ENCODE measurements at regions not wholly inside any gene's neighbourhood (a gene's known extent, or its start where the extent isn't known, plus 50 kb on each side); places are given as distances from the start of the nearest gene placed in this dataset.

DNA sequence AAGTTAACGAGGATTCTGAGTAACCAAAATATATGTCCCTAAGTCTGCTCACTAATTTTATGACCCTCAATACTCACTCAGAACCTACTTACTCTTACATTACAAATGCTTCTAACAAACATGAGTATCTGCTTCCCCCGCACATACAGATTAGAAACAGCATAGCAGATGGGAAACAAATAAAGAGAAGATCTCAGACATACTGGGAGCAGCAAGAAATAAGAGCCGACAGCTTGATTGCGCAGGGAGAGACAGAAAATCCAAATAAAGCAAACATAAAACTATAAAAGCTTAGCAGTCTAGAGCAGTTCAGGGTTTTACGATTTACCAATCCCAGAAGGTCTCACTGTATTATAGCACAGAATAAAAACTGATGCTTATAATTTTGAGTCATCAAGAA, 89.1 kb upstream of the DBX1 start:
- no peaks in the 10 kb centered on the region for H3K9me3 ChIP-seq (ENCODE audit: control insufficient read depth in 4 of 4, low read length in 3 of 4)
- H3K9ac ChIP-seq (ENCODE audit: low read depth in 1 of 2, low read length in 2 of 2): no peak overlapping the region
- peaks cover 0 to 2% (median under 1%) of the 10 kb centered on the region in 4 donors for H3K27me3 ChIP-seq (ENCODE audit: control insufficient read depth in 4 of 4, insufficient read depth in 4 of 4, low read length in 3 of 4)
- DNase-seq (ENCODE audit: low spot score): no peak
- 63% methylated on average over 5 of the region's 5 CpGs for WGBS
- no peak overlapping the region for H3K4me3 ChIP-seq (ENCODE audit: low read depth in 1 of 3, low read length in 3 of 3)
- no peak overlapping the region for H3K27ac ChIP-seq (ENCODE audit: low read depth in 1 of 2, low read length in 2 of 2)
- H3K36me3 ChIP-seq (ENCODE audit: control insufficient read depth in 4 of 4, insufficient read depth in 3 of 4, low read depth in 1 of 4, low read length in 3 of 4): no peaks in the 10 kb centered on the region
- no peaks in the 10 kb centered on the region for H3K4me1 ChIP-seq (ENCODE audit: control insufficient read depth in 4 of 4, insufficient read depth in 4 of 4, low read length in 3 of 4)
- TF ChIP-seq HNF4A (conservative IDR thresholded peaks at IDR 0.05): no peak
- no peak for TF ChIP-seq GABPA (IDR thresholded peaks at IDR 0.05 in 1 of 2, conservative IDR thresholded peaks at IDR 0.05 in 1 of 2)
- TF ChIP-seq HNF4G (IDR thresholded peaks at IDR 0.05): no peak
- no peak for TF ChIP-seq RXRA (IDR thresholded peaks at IDR 0.05)

GRCh38 chr11:20248871-20249270, 88.6 kb upstream of the DBX1 start:
- DNase-seq (ENCODE audit: low spot score): no peak
- TF ChIP-seq NR2F2 (IDR thresholded peaks at IDR 0.05): no peak
- TF ChIP-seq SP1 (IDR thresholded peaks at IDR 0.05): no peak
- H3K4me3 ChIP-seq (ENCODE audit: low read depth in 1 of 3, low read length in 3 of 3): no peak overlapping the region
- H3K9me3 ChIP-seq (ENCODE audit: control insufficient read depth in 4 of 4, low read length in 3 of 4): no peaks in the 10 kb centered on the region
- H3K4me1 ChIP-seq (ENCODE audit: control insufficient read depth in 4 of 4, insufficient read depth in 4 of 4, low read length in 3 of 4): no peaks in the 10 kb centered on the region
- no peaks in the 10 kb centered on the region for H3K36me3 ChIP-seq (ENCODE audit: control insufficient read depth in 4 of 4, insufficient read depth in 3 of 4, low read depth in 1 of 4, low read length in 3 of 4)
- H3K9ac ChIP-seq (ENCODE audit: low read depth in 1 of 2, low read length in 2 of 2): no peak overlapping the region
- peaks cover 0 to 2% (median under 1%) of the 10 kb centered on the region in 4 donors for H3K27me3 ChIP-seq (ENCODE audit: control insufficient read depth in 4 of 4, insufficient read depth in 4 of 4, low read length in 3 of 4)
- WGBS: 62% methylated on average over 2 of the region's 2 CpGs
- H3K27ac ChIP-seq (ENCODE audit: low read depth in 1 of 2, low read length in 2 of 2): no peak overlapping the region

DNA sequence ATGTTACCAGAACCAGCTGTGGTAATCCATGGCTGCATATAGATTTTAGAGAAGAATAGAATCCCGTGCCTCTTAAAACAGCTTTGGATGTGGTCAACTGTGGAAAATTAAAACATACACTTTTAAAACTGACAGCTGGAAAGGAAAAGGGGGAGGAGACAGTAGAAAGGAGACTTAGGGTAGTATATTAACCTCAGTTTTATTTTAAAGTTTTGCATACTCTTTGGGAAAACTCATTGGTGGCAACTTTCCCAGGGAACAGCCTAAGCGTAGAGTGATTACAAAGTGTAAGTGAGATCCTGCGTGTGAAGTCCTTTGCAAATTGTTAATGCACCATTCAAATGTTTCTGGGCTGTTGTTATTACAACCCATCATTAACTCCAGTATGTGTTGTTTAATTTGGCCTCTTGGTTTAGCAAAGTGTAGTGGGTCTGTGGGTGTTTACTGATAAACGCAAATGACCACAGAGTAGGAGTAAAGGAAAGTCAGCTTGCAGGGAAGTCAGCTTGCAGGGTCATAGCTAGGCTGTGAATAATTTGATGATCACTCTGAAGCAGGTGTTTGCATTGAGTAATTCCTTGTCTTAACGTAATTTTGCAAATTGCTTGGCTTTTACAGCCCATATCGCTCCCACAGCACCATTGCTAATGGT, 88.0 kb upstream of the DBX1 start:
- no peaks in the 10 kb centered on the region for H3K9me3 ChIP-seq (ENCODE audit: control insufficient read depth in 4 of 4, low read length in 3 of 4)
- TF ChIP-seq ATF3 (IDR thresholded peaks at IDR 0.05) (no peak), RXRA (IDR thresholded peaks at IDR 0.05) (no peak), RAD21 (IDR thresholded peaks at IDR 0.05) (no peak), HNF4G (IDR thresholded peaks at IDR 0.05) (no peak), YY1 (IDR thresholded peaks at IDR 0.05) (no peak), ZBTB33 (IDR thresholded peaks at IDR 0.05) (no peak), MAX (IDR thresholded peaks at IDR 0.05) (no peak), FOXA1 (IDR thresholded peaks at IDR 0.05) (no peak)
- H3K9ac ChIP-seq (ENCODE audit: low read depth in 1 of 2, low read length in 2 of 2): no peak overlapping the region
- H3K36me3 ChIP-seq (ENCODE audit: control insufficient read depth in 4 of 4, insufficient read depth in 3 of 4, low read depth in 1 of 4, low read length in 3 of 4): no peaks in the 10 kb centered on the region
- no peak overlapping the region for H3K4me3 ChIP-seq (ENCODE audit: low read depth in 1 of 3, low read length in 3 of 3)
- H3K27ac ChIP-seq (ENCODE audit: low read depth in 1 of 2, low read length in 2 of 2): no peak overlapping the region
- no peaks in the 10 kb centered on the region for H3K4me1 ChIP-seq (ENCODE audit: control insufficient read depth in 4 of 4, insufficient read depth in 4 of 4, low read length in 3 of 4)
- DNase-seq (ENCODE audit: low spot score): no peak
- WGBS: 46% methylated on average over 6 of the region's 6 CpGs
- peaks cover 0 to 2% (median under 1%) of the 10 kb centered on the region in 4 donors for H3K27me3 ChIP-seq (ENCODE audit: control insufficient read depth in 4 of 4, insufficient read depth in 4 of 4, low read length in 3 of 4)

Measured in liver (tissue), 7 donors.